Esophagus squamous epithelium (tissue), 5 donors: ENCODE measurements at regions not wholly inside any gene's neighbourhood (a gene's known extent, or its start where the extent isn't known, plus 50 kb on each side); places are given as distances from the start of the nearest gene placed in this dataset.

Source experiments
- DNase-seq: peaks from one replicate; lab custom pipeline; 2025; lab: John Stamatoyannopoulos, UW
- H3K27ac ChIP-seq, 4 donors: fragments of 200-600 bp; sonication (generic); one replicate each; pipeline ENCODE4 v1.5.1; 2016 to 2019; ENCODE audit warnings: mild to moderate bottlenecking in 1 of 4
- H3K27me3 ChIP-seq, 4 donors: fragments of 200-600 bp; sonication (generic); 1 replicate in 3 of 4; 2 replicates in 1 of 4; pipeline versions ENCODE4 v1.5.1 to v1.6.0; 2017 to 2021; ENCODE audit warnings: antibody characterized with exemption in 1 of 4
- H3K36me3 ChIP-seq, 3 donors: fragments of 200-600 bp; sonication (generic); one replicate each; pipeline ENCODE4 v1.5.1; 2016 to 2019
- H3K4me1 ChIP-seq, 3 donors: fragments of 200-600 bp; sonication (generic); one replicate each; pipeline ENCODE4 v1.5.1; 2017 to 2019
- H3K4me3 ChIP-seq, 4 donors: fragments of 200-600 bp; sonication (generic); 1 replicate in 3 of 4; 2 replicates in 1 of 4; pipeline ENCODE4 v1.5.1; 2016 to 2019; ENCODE audit warnings: mild to moderate bottlenecking in 2 of 4, moderate library complexity in 1 of 4
- H3K9me3 ChIP-seq, 3 donors: fragments of 200-600 bp; sonication (generic); one replicate each; pipeline ENCODE4 v1.5.1; 2016 to 2019
- CTCF ChIP-seq, 6 experiments: fragments of 450-650 bp in 4 of 6; fragments of 200-600 bp in 2 of 6; sonication (generic) in 2 of 6; IDR thresholded peaks; one replicate each; pipeline ENCODE4 v1.5.1; 2016 to 2019; ENCODE audit warnings: antibody characterized with exemption in 6 of 6, mild to moderate bottlenecking in 4 of 6, moderate library complexity in 4 of 6
- POLR2A ChIP-seq, 4 donors: fragments of 450-650 bp; IDR thresholded peaks; one replicate each; pipeline ENCODE4 v1.6.1; 2017; ENCODE audit warnings: antibody characterized with exemption in 4 of 4, mild to moderate bottlenecking in 4 of 4, moderate library complexity in 3 of 4
- WGBS, 2 donors: methylation state at CpG; one replicate each; pipeline ENCODE4 v1.1.5; 2018; 5-methylcytosine and 5-hydroxymethylcytosine counted together
- intact Hi-C: fragments of 100-400 bp; cut with DNase I; formaldehyde crosslinking; loops from one replicate; pipeline ENCODE4 v1.15.0; 2022
- donor health status: DM: yes; HTN: yes; CAD: no.

GRCh38 chr6:145244349-145245100 is 490.8 kb downstream of the EPM2A start:
- H3K36me3 ChIP-seq: no peaks in the 10 kb centered on the region
- no peaks in the 10 kb centered on the region for H3K9me3 ChIP-seq
- WGBS, 2 donors: 57 to 58% methylated on average over 3 of the region's 3 CpGs
- TF ChIP-seq POLR2A (IDR thresholded peaks at IDR 0.05) (no peak), CTCF (IDR thresholded peaks at IDR 0.05) (no peak)
- H3K27ac ChIP-seq: no peak overlapping the region
- intact Hi-C loops: no loop called here
- H3K4me1 ChIP-seq: no peaks in the 10 kb centered on the region
- no peaks in the 10 kb centered on the region for H3K27me3 ChIP-seq
- DNase-seq: no peak
- no peak overlapping the region for H3K4me3 ChIP-seq

GRCh38 chr6:145245119-145245518 is 490.2 kb downstream of the EPM2A start:
- TF ChIP-seq CTCF (IDR thresholded peaks at IDR 0.05) (no peak), POLR2A (IDR thresholded peaks at IDR 0.05) (no peak)
- no peak overlapping the region for H3K4me3 ChIP-seq
- no peaks in the 10 kb centered on the region for H3K36me3 ChIP-seq
- H3K27ac ChIP-seq: no peak overlapping the region
- 40 to 65% methylated on average over 2 to 4 of the region's 4 CpGs for WGBS, 2 donors
- intact Hi-C loops: no loop called here
- H3K4me1 ChIP-seq: no peaks in the 10 kb centered on the region
- H3K27me3 ChIP-seq: no peaks in the 10 kb centered on the region
- H3K9me3 ChIP-seq: no peaks in the 10 kb centered on the region
- no peak for DNase-seq

- no peaks in the 10 kb centered on the region for H3K9me3 ChIP-seq
- intact Hi-C loops: no loop called here
These were observed 487.5 kb downstream of the EPM2A start for GRCh38 chr6:145247692-145248419.

GRCh38 chr6:145250436-145250835 is 484.9 kb downstream of the EPM2A start:
- Histone ChIP-seq H3K36me3 (no peaks in the 10 kb centered on the region), H3K27me3 (no peaks in the 10 kb centered on the region), H3K9me3 (no peaks in the 10 kb centered on the region), H3K27ac (no peak overlapping the region), H3K4me1 (no peaks in the 10 kb centered on the region), H3K4me3 (no peak overlapping the region)
- no peak for DNase-seq
- WGBS, 2 donors: 66 to 68% methylated on average over 3 of the region's 3 CpGs
- intact Hi-C loops: no loop called here
- TF ChIP-seq POLR2A (IDR thresholded peaks at IDR 0.05): no peak
- TF ChIP-seq CTCF (IDR thresholded peaks at IDR 0.05): no peak

More at GRCh38 chr6:145247692-145248419, 487.5 kb downstream of the EPM2A start:
- TF ChIP-seq CTCF (IDR thresholded peaks at IDR 0.05) (no peak), POLR2A (IDR thresholded peaks at IDR 0.05) (no peak)
- Histone ChIP-seq H3K27ac (no peak overlapping the region), H3K4me1 (no peaks in the 10 kb centered on the region), H3K4me3 (no peak overlapping the region), H3K36me3 (no peaks in the 10 kb centered on the region), H3K27me3 (no peaks in the 10 kb centered on the region)
- no peak for DNase-seq
- 30 to 49% methylated on average over 6 of the region's 6 CpGs for WGBS, 2 donors

GRCh38 chr6:145252737-145253136 is 482.6 kb downstream of the EPM2A start:
- no peaks in the 10 kb centered on the region for H3K36me3 ChIP-seq
- no peaks in the 10 kb centered on the region for H3K27me3 ChIP-seq
- TF ChIP-seq CTCF (IDR thresholded peaks at IDR 0.05): no peak
- H3K4me1 ChIP-seq: no peaks in the 10 kb centered on the region
- intact Hi-C loops: no loop called here
- no peak overlapping the region for H3K27ac ChIP-seq
- no peak for DNase-seq
- H3K9me3 ChIP-seq: no peaks in the 10 kb centered on the region
- no peak overlapping the region for H3K4me3 ChIP-seq
